ENCODE measurements at regions not wholly inside any gene's neighbourhood (a gene's known extent, or its start where the extent isn't known, plus 50 kb on each side); places are given as distances from the start of the nearest gene placed in this dataset.
A peak's percentile ranks its signal among the peaks of the same experiment; 100 is the strongest.

- no peak for DNase-seq
Measured at GRCh38 chr7:97639036-97639435, 92.8 kb upstream of the TAC1 start.

GRCh38 chr7:97659363-97660045 is 72.4 kb upstream of the TAC1 start:
- peak; percentile 56 to 67 for DNase-seq

- no peak for DNase-seq
Measured at GRCh38 chr7:97667359-97667758, 64.5 kb upstream of the TAC1 start.

- DNase-seq: no peak
Measured at GRCh38 chr7:97671571-97671970, 60.3 kb upstream of the TAC1 start.

- no peak for DNase-seq
Measured at GRCh38 chr7:97680622-97681021, 51.3 kb upstream of the TAC1 start.
